Endothelial cell of umbilical vein (primary cell): ENCODE measurements at regions not wholly inside any gene's neighbourhood (a gene's known extent, or its start where the extent isn't known, plus 50 kb on each side); places are given as distances from the start of the nearest gene placed in this dataset.

Source experiments
- BruUV-seq: library from RNA; stranded (reverse); fragments of 400-500 nt; replicated peaks from 2 replicates; lab custom pipeline; 2021; lab: Mats Ljungman, UMichigan
- CTCF ChIA-PET: fragments of 300-600, 350-600 bp; sonication (Branson Sonifier 250); formaldehyde crosslinking; loops from one replicate; lab custom pipeline; 2021; ENCODE audit warnings: antibody characterized with exemption, inconsistent platforms; lab: Charles Lee
- POLR2A ChIA-PET: fragments of 300-600, 350-600 bp; sonication (Branson Sonifier 250); formaldehyde crosslinking; loops from one replicate; lab custom pipeline; 2021; ENCODE audit warnings: antibody characterized with exemption, inconsistent platforms; lab: Charles Lee
- DNase-seq: peaks from one replicate; pipeline ENCODE4 v3.0.0-alpha.2; 2011; ENCODE audit warnings: low read depth, low spot score
- FAIRE-seq: peaks from 2 replicates; lab custom pipeline; 2011; peaks lifted over from hg19 to GRCh38; lab: Jason Lieb, UNC
- H2AFZ ChIP-seq: 2 replicates; pipeline ENCODE4 v1.6.0; 2012; ENCODE audit warnings: low read depth, low read length, control low read depth, inconsistent platforms
- H3K27ac ChIP-seq: 2 replicates; pipeline ENCODE4 v1.5.1; 2011; ENCODE audit warnings: low read depth, mild to moderate bottlenecking, control low read depth, low read length, moderate library complexity; ENCODE audit not compliant: insufficient read depth
- H3K27me3 ChIP-seq, 2 experiments: 2 replicates each; pipeline versions ENCODE4 v1.6.0 to v1.6.1; 2011; ENCODE audit warnings: low read length in 2 of 2, mixed read lengths in 1 of 2; ENCODE audit not compliant: control insufficient read depth in 2 of 2, insufficient read depth in 2 of 2
- H3K36me3 ChIP-seq, 2 experiments: 2 replicates in 1 of 2; 3 replicates in 1 of 2; pipeline ENCODE4 v1.5.1; 2011; ENCODE audit warnings: low read length in 2 of 2, mild to moderate bottlenecking in 1 of 2, moderate library complexity in 1 of 2; ENCODE audit not compliant: control insufficient read depth in 2 of 2, insufficient read depth in 2 of 2; ENCODE audit errors: extremely low read depth in 1 of 2
- H3K4me1 ChIP-seq: 3 replicates; pipeline ENCODE4 v1.5.1; 2011; ENCODE audit warnings: mild to moderate bottlenecking, low read length; ENCODE audit not compliant: control insufficient read depth, insufficient read depth; ENCODE audit errors: extremely low read depth
- H3K4me2 ChIP-seq: 2 replicates; pipeline ENCODE4 v1.6.1; 2011; ENCODE audit warnings: low read length, control low read depth, mixed read lengths; ENCODE audit not compliant: insufficient read depth
- H3K4me3 ChIP-seq, 3 experiments: fragments of 200-600 bp in 1 of 3; sonication (generic), shearing (Covaris generic) in 1 of 3; replicated peaks in 1 of 3; 2 replicates each; pipeline ENCODE4 v1.5.1; 2011 to 2016; ENCODE audit warnings: control low read depth in 3 of 3, low read length in 3 of 3, mild to moderate bottlenecking in 2 of 3, inconsistent platforms in 1 of 3, low read depth in 1 of 3, moderate library complexity in 1 of 3; ENCODE audit not compliant: insufficient read depth in 1 of 3
- H3K79me2 ChIP-seq: 2 replicates; pipeline ENCODE4 v1.6.0; 2012; ENCODE audit warnings: low read length, inconsistent platforms; ENCODE audit not compliant: control insufficient read depth, insufficient read depth
- H3K9ac ChIP-seq: replicated peaks from 2 replicates; pipeline ENCODE3; 2011; ENCODE audit warnings: low read length, control low read depth; ENCODE audit not compliant: insufficient read depth; ENCODE audit errors: extremely low read depth
- H3K9me1 ChIP-seq: replicated peaks from 3 replicates; pipeline ENCODE4 v1.6.0; 2011; ENCODE audit warnings: mild to moderate bottlenecking, low read length; ENCODE audit not compliant: control insufficient read depth, insufficient read depth; ENCODE audit errors: extremely low read depth
- H3K9me3 ChIP-seq: replicated peaks from 2 replicates; pipeline ENCODE4 v1.5.1; 2012; ENCODE audit warnings: low read length, inconsistent platforms; ENCODE audit not compliant: control insufficient read depth, insufficient read depth
- H4K20me1 ChIP-seq: replicated peaks from 2 replicates; pipeline ENCODE3; 2011; ENCODE audit warnings: mild to moderate bottlenecking, low read length; ENCODE audit not compliant: control insufficient read depth, insufficient read depth; ENCODE audit errors: extremely low read depth
- CTCF ChIP-seq, 2 donors: IDR thresholded peaks; 1 replicate in 1 of 2; 2 replicates in 1 of 2; pipeline ENCODE4 v1.5.1; 2011; ENCODE audit warnings: low read length in 2 of 2, mild to moderate bottlenecking in 2 of 2, moderate library complexity in 2 of 2, control low read depth in 1 of 2, inconsistent platforms in 1 of 2, low read depth in 1 of 2; ENCODE audit not compliant: insufficient read depth in 1 of 2; ENCODE audit errors: extremely low read depth in 1 of 2
- EZH2 ChIP-seq: IDR thresholded peaks from 2 replicates; pipeline ENCODE4 v1.6.1; 2012; ENCODE audit warnings: borderline replicate concordance, low read depth, mild to moderate bottlenecking, moderate library complexity, low read length, inconsistent platforms; ENCODE audit not compliant: severe bottlenecking
- FOS ChIP-seq: IDR thresholded peaks from 2 replicates; pipeline ENCODE4 v1.6.1; 2011; ENCODE audit warnings: mild to moderate bottlenecking, low read length, moderate library complexity, borderline replicate concordance; ENCODE audit not compliant: insufficient read depth
- GATA2 ChIP-seq: IDR thresholded peaks from 2 replicates; pipeline ENCODE4 v1.7.0; 2011; ENCODE audit warnings: low read depth, mild to moderate bottlenecking, moderate library complexity, mixed read lengths, low read length; ENCODE audit not compliant: insufficient read length, insufficient read depth
- JUN ChIP-seq: IDR thresholded peaks from 2 replicates; pipeline ENCODE4 v1.6.1; 2011; ENCODE audit warnings: borderline replicate concordance, low read depth; ENCODE audit not compliant: insufficient read length, insufficient read depth
- MYC ChIP-seq: IDR thresholded peaks from one replicate; pipeline ENCODE4 v1.6.1; 2011; ENCODE audit warnings: mild to moderate bottlenecking, low read depth, low read length
- POLR2AphosphoS5 ChIP-seq: IDR thresholded peaks from 2 replicates; pipeline ENCODE4 v1.6.1; 2012; ENCODE audit warnings: low read depth, mild to moderate bottlenecking, control low read depth, low read length, moderate library complexity; ENCODE audit not compliant: insufficient read depth
- dilution Hi-C: fragments of 300-500 bp; cut with MboI; formaldehyde crosslinking; loops from one replicate; pipeline ENCODE4 v1.15.0; 2019; ENCODE audit warnings: low sequenced_read_pairs; ENCODE audit not compliant: extremely low pct_ligation_motif_present
- intact Hi-C: fragments of 100-400 bp; cut with micrococcal nuclease; formaldehyde crosslinking; loops from one replicate; pipeline ENCODE4 v1.10.0; 2022
- TF ChIP-seq, protein P1 (sequence below): IDR thresholded peaks from 2 replicates; pipeline ENCODE4 v1.6.1; 2011; ENCODE audit not compliant: insufficient read depth, insufficient read length

DNA sequence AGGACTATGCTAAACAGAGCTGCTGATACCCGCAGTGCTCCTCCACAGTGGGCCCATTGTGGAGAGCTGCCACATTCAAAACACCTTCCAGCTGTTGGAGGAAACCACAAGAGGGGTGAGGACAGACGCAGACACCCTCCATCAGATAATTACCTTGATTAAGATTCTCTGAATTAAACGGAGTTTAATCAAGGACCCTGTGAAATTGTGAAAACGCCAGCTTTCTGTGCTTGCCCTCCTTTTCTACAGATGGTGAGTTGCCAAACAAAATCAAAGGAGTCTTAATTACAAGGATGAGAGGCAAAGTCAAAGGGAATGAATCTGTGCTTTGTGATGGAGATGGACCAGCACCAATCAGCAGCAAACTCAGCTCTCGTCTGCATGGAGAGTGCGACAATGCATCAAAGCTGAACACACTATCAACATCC is 596.1 kb downstream of the ELAVL2 start:
- Histone ChIP-seq H3K4me1 (no peaks in the 10 kb centered on the region), H3K79me2 (no peaks in the 10 kb centered on the region), H3K36me3 (no peaks in the 10 kb centered on the region), H3K9me1 (no peaks in the 10 kb centered on the region), H3K27ac (no peak overlapping the region), H3K27me3 (no peaks in the 10 kb centered on the region), H2AFZ (no peak overlapping the region), H3K9ac (no peak overlapping the region), H3K4me3 (no peak overlapping the region), H4K20me1 (no peaks in the 10 kb centered on the region), H3K9me3 (no peaks in the 10 kb centered on the region), H3K4me2 (no peak overlapping the region)
- no peak for TF ChIP-seq MYC
- no peak for TF ChIP-seq GATA2
- no peak for TF ChIP-seq POLR2AphosphoS5
- TF ChIP-seq EZH2, result no peak
- no peak for TF ChIP-seq CTCF (IDR thresholded peaks at IDR 0.05; ENCODE audit: extremely low read depth in 1 of 2, insufficient read depth in 1 of 2, low read depth in 1 of 2, low read length in 2 of 2)
- no peak for TF ChIP-seq JUN
- TF ChIP-seq FOS, result no peak
- TF ChIP-seq, protein P1, sequence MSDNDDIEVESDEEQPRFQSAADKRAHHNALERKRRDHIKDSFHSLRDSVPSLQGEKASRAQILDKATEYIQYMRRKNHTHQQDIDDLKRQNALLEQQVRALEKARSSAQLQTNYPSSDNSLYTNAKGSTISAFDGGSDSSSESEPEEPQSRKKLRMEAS, result no peak
- ChIA-PET CTCF (no interaction called here), POLR2A (no interaction called here)
- DNase-seq, result no peak
- no peak for FAIRE-seq
- intact Hi-C loops (no loop called here), dilution Hi-C loops (no loop called here)
- no TSS peak for BruUV-seq
